OCI-LY7 (cell line): ENCODE measurements at regions not wholly inside any gene's neighbourhood (a gene's known extent, or its start where the extent isn't known, plus 50 kb on each side); places are given as distances from the start of the nearest gene placed in this dataset.

Experiments used
- BruUV-seq: library from RNA; stranded (reverse); fragments of 400-500 nt; replicated peaks from 2 replicates; lab custom pipeline; 2021; lab: Mats Ljungman, UMichigan
- CTCF ChIA-PET: fragments of 300-600 bp; sonication (Branson Sonifier 250); formaldehyde crosslinking; loops from one replicate; lab custom pipeline; 2022; ENCODE audit warnings: antibody characterized with exemption; ENCODE audit not compliant: unreplicated experiment; lab: Charles Lee
- POLR2A ChIA-PET: fragments of 300-600 bp; sonication (Branson Sonifier 250); formaldehyde crosslinking; loops from one replicate; lab custom pipeline; 2022; ENCODE audit warnings: antibody characterized with exemption; lab: Charles Lee
- DNase-seq: peaks from one replicate; pipeline ENCODE4 v3.0.0-alpha.2; 2015; ENCODE audit warnings: low spot score
- H2AFZ ChIP-seq: fragments of 200-600 bp; sonication (generic), shearing (Covaris generic); 2 replicates; pipeline ENCODE4 v1.6.1; 2014; ENCODE audit warnings: mild to moderate bottlenecking, antibody characterized with exemption, low read length, moderate library complexity
- H3K27ac ChIP-seq: fragments of 200-600 bp; sonication (generic); 2 replicates; pipeline ENCODE4 v1.5.1; 2014; ENCODE audit warnings: mixed run types, low read depth, mild to moderate bottlenecking, moderate library complexity, low read length, inconsistent platforms; ENCODE audit not compliant: poor library complexity, severe bottlenecking
- H3K36me3 ChIP-seq: fragments of 200-600 bp; sonication (generic); 2 replicates; pipeline ENCODE4 v1.6.1; 2014; ENCODE audit warnings: mild to moderate bottlenecking, antibody characterized with exemption, low read length, moderate library complexity, mixed read lengths; ENCODE audit not compliant: insufficient read depth
- H3K4me1 ChIP-seq: fragments of 200-600 bp; sonication (generic); 2 replicates; pipeline ENCODE4 v1.5.1; 2014; ENCODE audit warnings: mild to moderate bottlenecking, low read length; ENCODE audit not compliant: insufficient read depth, poor library complexity, severe bottlenecking
- H3K4me2 ChIP-seq: fragments of 200-600 bp; sonication (generic); 2 replicates; pipeline ENCODE4 v1.6.1; 2014; ENCODE audit warnings: mild to moderate bottlenecking, low read length
- H3K4me3 ChIP-seq: fragments of 200-600 bp; sonication (generic); 2 replicates; pipeline ENCODE4 v1.5.1; 2014; ENCODE audit warnings: mild to moderate bottlenecking, low read depth, low read length; ENCODE audit not compliant: poor library complexity, severe bottlenecking
- H3K79me2 ChIP-seq: fragments of 200-600 bp; sonication (generic); 2 replicates; pipeline ENCODE4 v1.6.1; 2016; ENCODE audit warnings: low read depth, mild to moderate bottlenecking, low read length, moderate library complexity, mixed read lengths; ENCODE audit not compliant: insufficient read depth
- H3K9me2 ChIP-seq: fragments of 200-600 bp; sonication (generic); 2 replicates; pipeline ENCODE4 v1.6.1; 2016; ENCODE audit warnings: mild to moderate bottlenecking, low read length, mixed read lengths; ENCODE audit not compliant: insufficient read depth
- H3K9me3 ChIP-seq: fragments of 200-600 bp; sonication (generic); 2 replicates; pipeline ENCODE4 v1.6.1; 2014; ENCODE audit warnings: mild to moderate bottlenecking, mixed run types, low read length, mixed read lengths
- H4K20me1 ChIP-seq: fragments of 200-600 bp; sonication (generic); 2 replicates; pipeline ENCODE4 v1.6.1; 2014; ENCODE audit warnings: mild to moderate bottlenecking, antibody characterized with exemption, low read length, moderate library complexity, mixed read lengths; ENCODE audit not compliant: insufficient read depth
- EZH2phosphoT487 ChIP-seq: fragments of 200-600 bp; sonication (generic); IDR thresholded peaks from 2 replicates; pipeline ENCODE4 v1.6.1; 2018; ENCODE audit warnings: low read depth, borderline replicate concordance, mild to moderate bottlenecking, mixed run types, antibody characterized with exemption, low read length, moderate library complexity, mixed read lengths
- intact Hi-C: fragments of 100-400 bp; cut with micrococcal nuclease; formaldehyde crosslinking; loops from one replicate; pipeline ENCODE4 v1.10.0; 2022; ENCODE audit not compliant: unreplicated experiment
- TF ChIP-seq, protein P1 (sequence below): fragments of 200-600 bp; sonication (generic); conservative IDR thresholded peaks from 2 replicates; pipeline ENCODE4 v1.5.1; 2014; ENCODE audit warnings: mild to moderate bottlenecking, antibody characterized with exemption, low read length, moderate library complexity, mixed read lengths

DNA sequence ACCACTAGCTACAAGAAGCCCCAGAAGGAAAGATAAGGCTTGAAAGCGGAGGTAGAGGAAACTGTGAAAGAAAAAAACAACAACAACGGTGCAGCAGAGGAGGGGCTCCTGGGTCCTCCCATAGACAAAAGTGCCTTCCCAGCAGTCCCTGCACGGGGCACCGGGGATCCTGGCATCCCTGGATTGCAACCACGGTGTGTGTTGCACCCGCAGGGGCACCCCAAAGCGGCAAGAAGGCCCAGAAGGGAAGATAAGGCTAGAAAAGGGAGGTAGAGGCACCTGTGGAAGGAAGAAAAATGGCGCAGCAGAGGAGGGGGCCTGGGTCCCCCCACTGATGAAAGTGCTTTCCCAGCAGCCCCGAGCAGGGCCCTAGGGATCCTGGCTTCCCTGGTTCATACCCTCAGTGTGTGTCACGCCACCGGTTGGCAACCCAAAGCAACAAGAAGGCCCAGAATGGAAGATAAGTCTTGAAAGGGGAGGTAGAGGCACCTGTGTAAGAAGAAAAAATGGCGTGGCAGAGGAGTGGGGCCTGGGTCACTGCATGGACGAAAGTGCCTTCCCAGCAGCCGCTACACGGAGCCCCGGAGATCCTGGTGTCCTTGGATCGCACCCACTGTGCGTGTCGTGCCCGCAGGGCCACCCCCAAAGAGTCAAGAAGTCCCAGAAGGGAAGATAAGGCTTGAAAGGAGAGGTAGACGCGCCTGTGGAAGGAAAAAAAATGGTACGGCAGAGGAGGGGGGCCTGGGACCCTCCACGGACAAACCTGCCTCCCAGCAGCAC, 281.0 kb downstream of the ALG10 start:
- Histone ChIP-seq H4K20me1 (no peaks in the 10 kb centered on the region), H3K9me2 (no peaks in the 10 kb centered on the region), H3K27ac (no peak overlapping the region), H2AFZ (no peak overlapping the region), H3K4me1 (no peaks in the 10 kb centered on the region), H3K4me2 (no peak overlapping the region), H3K36me3 (no peaks in the 10 kb centered on the region), H3K79me2 (no peaks in the 10 kb centered on the region), H3K4me3 (no peak overlapping the region), H3K9me3 (0 out of 2 replicates have a peak, but pooled peaks cover 4% of the 10 kb centered on the region)
- no peak for DNase-seq
- no peak for TF ChIP-seq EZH2phosphoT487
- TF ChIP-seq, protein P1, sequence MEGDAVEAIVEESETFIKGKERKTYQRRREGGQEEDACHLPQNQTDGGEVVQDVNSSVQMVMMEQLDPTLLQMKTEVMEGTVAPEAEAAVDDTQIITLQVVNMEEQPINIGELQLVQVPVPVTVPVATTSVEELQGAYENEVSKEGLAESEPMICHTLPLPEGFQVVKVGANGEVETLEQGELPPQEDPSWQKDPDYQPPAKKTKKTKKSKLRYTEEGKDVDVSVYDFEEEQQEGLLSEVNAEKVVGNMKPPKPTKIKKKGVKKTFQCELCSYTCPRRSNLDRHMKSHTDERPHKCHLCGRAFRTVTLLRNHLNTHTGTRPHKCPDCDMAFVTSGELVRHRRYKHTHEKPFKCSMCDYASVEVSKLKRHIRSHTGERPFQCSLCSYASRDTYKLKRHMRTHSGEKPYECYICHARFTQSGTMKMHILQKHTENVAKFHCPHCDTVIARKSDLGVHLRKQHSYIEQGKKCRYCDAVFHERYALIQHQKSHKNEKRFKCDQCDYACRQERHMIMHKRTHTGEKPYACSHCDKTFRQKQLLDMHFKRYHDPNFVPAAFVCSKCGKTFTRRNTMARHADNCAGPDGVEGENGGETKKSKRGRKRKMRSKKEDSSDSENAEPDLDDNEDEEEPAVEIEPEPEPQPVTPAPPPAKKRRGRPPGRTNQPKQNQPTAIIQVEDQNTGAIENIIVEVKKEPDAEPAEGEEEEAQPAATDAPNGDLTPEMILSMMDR = no peak
- no TSS peak for BruUV-seq
- ChIA-PET POLR2A (no interaction called here), CTCF (no interaction called here)
- intact Hi-C loops = no loop called here

DNA sequence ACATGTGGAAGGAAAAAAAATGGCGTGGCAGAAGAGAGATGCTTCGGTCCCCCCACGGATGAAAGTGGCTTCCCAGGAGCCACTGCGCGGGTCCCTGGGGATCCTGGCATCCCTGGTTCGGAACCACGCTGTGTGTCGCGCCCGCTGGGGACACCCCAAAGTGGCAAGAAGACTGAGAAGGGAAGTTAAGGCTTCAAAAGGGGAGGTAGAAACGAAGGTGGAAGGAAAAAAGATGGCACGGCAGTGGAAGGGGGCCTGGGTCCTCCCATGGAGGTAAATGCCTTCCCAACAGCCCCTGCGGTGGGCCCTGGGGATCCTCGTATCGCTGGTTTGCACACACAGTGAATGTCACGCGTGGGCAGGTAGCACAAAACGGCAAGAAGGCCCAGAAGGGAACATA, 281.7 kb downstream of the ALG10 start:
- Histone ChIP-seq H3K4me3 (no peak overlapping the region), H3K79me2 (no peaks in the 10 kb centered on the region), H3K27ac (no peak overlapping the region), H3K9me2 (no peaks in the 10 kb centered on the region), H2AFZ (no peak overlapping the region), H3K4me1 (no peaks in the 10 kb centered on the region), H3K4me2 (no peak overlapping the region), H3K9me3 (0 out of 2 replicates have a peak, but pooled peaks cover 4% of the 10 kb centered on the region), H3K36me3 (no peaks in the 10 kb centered on the region), H4K20me1 (no peaks in the 10 kb centered on the region)
- POLR2A ChIA-PET = no interaction called here
- CTCF ChIA-PET = no interaction called here
- no TSS peak for BruUV-seq
- TF ChIP-seq, protein P1 = no peak
- TF ChIP-seq EZH2phosphoT487 = no peak
- intact Hi-C loops = no loop called here
- no peak for DNase-seq

DNA sequence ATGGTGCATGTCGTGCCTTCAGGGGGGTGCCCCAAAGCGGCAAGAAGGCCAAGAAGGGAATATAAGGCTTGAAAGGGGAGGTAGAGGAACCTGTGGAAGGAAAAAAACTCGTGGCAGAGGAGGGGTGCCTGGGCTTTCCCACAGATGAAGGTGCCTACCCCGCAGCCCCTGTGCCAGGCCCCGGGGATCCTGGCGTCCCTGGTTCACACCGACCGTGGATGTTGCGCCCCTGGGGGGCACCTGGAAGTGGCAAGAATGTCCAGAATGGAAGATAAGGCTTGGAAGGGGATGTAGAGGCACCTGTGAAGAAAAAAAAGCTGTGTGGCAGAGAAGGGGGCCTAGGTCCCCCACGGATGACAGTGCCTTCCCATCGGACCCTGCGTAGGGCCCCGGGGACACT, 282.2 kb downstream of the ALG10 start:
- H3K4me1 ChIP-seq = no peaks in the 10 kb centered on the region
- no peak overlapping the region for H2AFZ ChIP-seq
- no peaks in the 10 kb centered on the region for H3K36me3 ChIP-seq
- intact Hi-C loops = no loop called here
- H4K20me1 ChIP-seq = no peaks in the 10 kb centered on the region
- ChIA-PET POLR2A (no interaction called here), CTCF (no interaction called here)
- H3K4me3 ChIP-seq = no peak overlapping the region
- no peaks in the 10 kb centered on the region for H3K79me2 ChIP-seq
- H3K9me3 ChIP-seq = 0 out of 2 replicates have a peak, but pooled peaks cover 4% of the 10 kb centered on the region
- no peak overlapping the region for H3K4me2 ChIP-seq
- H3K27ac ChIP-seq = no peak overlapping the region
- DNase-seq = no peak
- TF ChIP-seq, protein P1 = no peak
- no peak for TF ChIP-seq EZH2phosphoT487
- no peaks in the 10 kb centered on the region for H3K9me2 ChIP-seq
- BruUV-seq = no TSS peak
